KMS-11 (cell line): ENCODE measurements at regions not wholly inside any gene's neighbourhood (a gene's known extent, or its start where the extent isn't known, plus 50 kb on each side); places are given as distances from the start of the nearest gene placed in this dataset.

Experiments
- H2AFZ ChIP-seq: fragments of 200-600 bp; sonication (generic); 2 replicates; pipeline ENCODE4 v1.6.1; 2016; ENCODE audit warnings: antibody characterized with exemption, mixed run types, low read depth
- H3K27ac ChIP-seq: fragments of 200-600 bp; sonication (generic); 2 replicates; pipeline ENCODE4 v1.6.1; 2016; ENCODE audit warnings: mild to moderate bottlenecking, mixed run types
- H3K27me3 ChIP-seq: fragments of 200-600 bp; sonication (generic); 2 replicates; pipeline ENCODE4 v1.6.1; 2017; ENCODE audit warnings: mild to moderate bottlenecking, low read depth, mixed run types, moderate library complexity; ENCODE audit not compliant: insufficient read depth
- H3K36me3 ChIP-seq: fragments of 200-600 bp; sonication (generic); 2 replicates; pipeline ENCODE4 v1.6.1; 2017; ENCODE audit warnings: mild to moderate bottlenecking, mixed run types; ENCODE audit not compliant: insufficient read depth
- H3K4me1 ChIP-seq: fragments of 200-600 bp; sonication (generic); 2 replicates; pipeline ENCODE4 v1.6.1; 2016; ENCODE audit warnings: mild to moderate bottlenecking, low read depth, mixed run types; ENCODE audit not compliant: poor library complexity, severe bottlenecking
- H3K4me2 ChIP-seq: fragments of 200-600 bp; sonication (generic); 2 replicates; pipeline ENCODE4 v1.7.0; 2016; ENCODE audit warnings: mild to moderate bottlenecking, mixed run types
- H3K4me3 ChIP-seq: fragments of 200-600 bp; sonication (generic); IDR thresholded peaks from 2 replicates; pipeline ENCODE4 v1.6.1; 2017; ENCODE audit warnings: low read depth, low read length, mixed read lengths; ENCODE audit not compliant: insufficient read depth
- H3K79me2 ChIP-seq: fragments of 200-600 bp; sonication (generic); 2 replicates; pipeline ENCODE4 v1.6.1; 2016; ENCODE audit warnings: low read depth, mixed run types; ENCODE audit not compliant: insufficient read depth
- H3K9ac ChIP-seq: fragments of 200-600 bp; sonication (generic); 2 replicates; pipeline ENCODE4 v1.6.1; 2016; ENCODE audit warnings: mild to moderate bottlenecking, mixed run types
- H4K20me1 ChIP-seq: fragments of 200-600 bp; sonication (generic); 2 replicates; pipeline ENCODE4 v1.6.1; 2016; ENCODE audit warnings: mild to moderate bottlenecking, mixed run types; ENCODE audit not compliant: insufficient read depth
- CTCF ChIP-seq: fragments of 200-600 bp; sonication (generic); conservative IDR thresholded peaks from 2 replicates; pipeline ENCODE4 v1.6.1; 2017; ENCODE audit warnings: low read depth, mild to moderate bottlenecking, antibody characterized with exemption, low read length, moderate library complexity, mixed read lengths

DNA sequence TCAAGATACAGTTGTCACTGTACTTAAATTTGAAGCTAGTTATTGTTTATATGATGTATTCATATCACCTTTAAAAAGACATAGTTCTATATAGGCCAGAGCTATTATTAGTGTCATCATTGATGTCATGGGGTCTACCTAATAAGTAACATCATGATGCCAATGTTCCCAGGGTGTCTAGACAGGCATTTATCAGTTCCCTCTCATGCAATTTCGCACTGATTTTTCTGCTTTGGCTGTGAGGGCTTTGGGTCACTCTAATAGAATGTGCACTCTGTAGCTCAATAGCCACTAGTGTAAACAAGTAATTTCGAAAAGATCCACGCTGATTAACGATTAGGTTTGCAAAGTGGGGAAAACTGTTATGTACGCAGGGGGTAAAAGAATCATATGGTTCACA is 1651.3 kb downstream of the SLITRK5 start:
- Histone ChIP-seq H3K36me3 (no peaks in the 10 kb centered on the region), H2AFZ (no peak overlapping the region), H3K27ac (no peak overlapping the region), H3K27me3 (no peaks in the 10 kb centered on the region), H3K4me1 (no peaks in the 10 kb centered on the region), H3K4me2 (no peak overlapping the region), H4K20me1 (no peaks in the 10 kb centered on the region), H3K9ac (no peak overlapping the region), H3K4me3 (no peak overlapping the region), H3K79me2 (no peaks in the 10 kb centered on the region)
- no peak for TF ChIP-seq CTCF

GRCh38 chr13:89324582-89324981 is 1653.4 kb downstream of the SLITRK5 start:
- no peak overlapping the region for H3K9ac ChIP-seq
- no peak overlapping the region for H3K27ac ChIP-seq
- H4K20me1 ChIP-seq, result no peaks in the 10 kb centered on the region
- H3K4me1 ChIP-seq, result no peaks in the 10 kb centered on the region
- no peak overlapping the region for H2AFZ ChIP-seq
- no peak overlapping the region for H3K4me3 ChIP-seq
- no peaks in the 10 kb centered on the region for H3K79me2 ChIP-seq
- H3K4me2 ChIP-seq, result no peak overlapping the region
- no peak for TF ChIP-seq CTCF
- H3K27me3 ChIP-seq, result no peaks in the 10 kb centered on the region
- H3K36me3 ChIP-seq, result no peaks in the 10 kb centered on the region

- Histone ChIP-seq H3K36me3 (no peaks in the 10 kb centered on the region), H3K9ac (no peak overlapping the region), H3K4me2 (no peak overlapping the region), H3K4me3 (no peak overlapping the region), H3K79me2 (no peaks in the 10 kb centered on the region), H4K20me1 (no peaks in the 10 kb centered on the region), H3K4me1 (no peaks in the 10 kb centered on the region), H3K27ac (no peak overlapping the region), H2AFZ (no peak overlapping the region), H3K27me3 (no peaks in the 10 kb centered on the region)
- no peak for TF ChIP-seq CTCF
Observed at GRCh38 chr13:89343165-89343564, 1672.0 kb downstream of the SLITRK5 start.

- Histone ChIP-seq H3K4me3 (no peak overlapping the region), H2AFZ (no peak overlapping the region), H3K27me3 (no peaks in the 10 kb centered on the region), H3K4me2 (no peak overlapping the region), H4K20me1 (no peaks in the 10 kb centered on the region), H3K36me3 (no peaks in the 10 kb centered on the region), H3K79me2 (no peaks in the 10 kb centered on the region), H3K27ac (no peak overlapping the region), H3K9ac (no peak overlapping the region), H3K4me1 (no peaks in the 10 kb centered on the region)
- TF ChIP-seq CTCF, result no peak
Observed at GRCh38 chr13:89352384-89352783, 1681.2 kb downstream of the SLITRK5 start.

DNA sequence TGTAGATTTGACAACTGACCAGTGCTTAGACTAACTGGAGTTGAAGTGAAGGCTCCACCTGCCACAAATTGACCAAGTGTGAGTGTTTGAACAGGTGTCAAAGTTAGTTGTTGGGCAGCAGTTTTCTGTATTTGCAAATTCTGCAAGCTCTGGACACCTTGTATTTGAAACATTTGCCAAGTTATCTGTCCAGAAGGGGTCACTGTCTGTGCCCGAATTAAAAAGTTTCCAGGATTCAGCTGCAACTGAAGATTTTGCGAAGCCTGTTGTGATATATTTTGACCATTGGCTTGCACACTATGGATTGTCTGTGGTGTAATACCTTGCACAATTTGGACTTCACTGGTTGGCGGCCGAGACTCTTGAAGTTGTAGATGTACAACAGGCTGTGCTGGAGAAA is 1690.7 kb downstream of the SLITRK5 start:
- Histone ChIP-seq H3K27ac (no peak overlapping the region), H3K9ac (no peak overlapping the region), H3K79me2 (no peaks in the 10 kb centered on the region), H3K27me3 (no peaks in the 10 kb centered on the region), H3K4me1 (no peaks in the 10 kb centered on the region), H2AFZ (no peak overlapping the region), H3K4me2 (no peak overlapping the region), H3K4me3 (no peak overlapping the region), H4K20me1 (no peaks in the 10 kb centered on the region), H3K36me3 (no peaks in the 10 kb centered on the region)
- no peak for TF ChIP-seq CTCF
